ENCODE measurements at regions not wholly inside any gene's neighbourhood (a gene's known extent, or its start where the extent isn't known, plus 50 kb on each side); places are given as distances from the start of the nearest gene placed in this dataset.

- no peak for TF ChIP-seq SIN3A (IDR thresholded peaks at IDR 0.05; ENCODE audit: borderline replicate concordance, insufficient read depth, low read depth, low read length)
- no peak for TF ChIP-seq REST (IDR thresholded peaks at IDR 0.05; ENCODE audit: insufficient read depth in 1 of 2, low read depth in 2 of 2, low read length in 1 of 2)
- intact Hi-C loops (cut with micrococcal nuclease; ENCODE audit: unreplicated experiment): no loop called here
- no peak overlapping the region for H3K4me3 ChIP-seq (ENCODE audit: low read depth in 2 of 2, low read length in 2 of 2)
- no peaks in the 10 kb centered on the region; the same call in 1 of the 2 replicates for H3K27me3 ChIP-seq (ENCODE audit: control insufficient read depth, insufficient read depth, low read length)
- in situ Hi-C loops (cut with HindIII; ENCODE audit: low pct_unique_long_range_greater_than_20kb, low sequenced_read_pairs): no loop called here
- BruUV-seq (replicated peaks): no TSS peak
- CTCF ChIA-PET: no interaction called here
- H3K4me1 ChIP-seq (ENCODE audit: control insufficient read depth, insufficient read depth, low read length): no peaks in the 10 kb centered on the region; the same call in 1 of the 2 replicates
- POLR2A ChIA-PET: no interaction called here
- DNase-seq (ENCODE audit: low read depth, low spot score) (no peak), ATAC-seq (no peak)
- H3K9me3 ChIP-seq (ENCODE audit: control insufficient read depth, insufficient read depth, low read depth, low read length): no peaks in the 10 kb centered on the region
- no peak overlapping the region for H3K27ac ChIP-seq (ENCODE audit: low read length)
- H3K36me3 ChIP-seq (ENCODE audit: control insufficient read depth, insufficient read depth, low read length): no peaks in the 10 kb centered on the region
Observed at GRCh38 chr12:76232013-76232412, 116.2 kb downstream of the BBS10 start.

- H3K4me1 ChIP-seq (ENCODE audit: control insufficient read depth, insufficient read depth, low read length): no peaks in the 10 kb centered on the region
- POLR2A ChIA-PET: interaction anchor here (0.6 kb wide), 1 partner anchor 228 kb away, joined by 3 read pairs; no protein-coding TSS in a partner anchor
- no peak for TF ChIP-seq CTCF (IDR thresholded peaks at IDR 0.05)
- TF ChIP-seq POLR2AphosphoS5 (IDR thresholded peaks at IDR 0.05; ENCODE audit: low read depth, low read length): no peak
- no peak for TF ChIP-seq TCF7L2 (IDR thresholded peaks at IDR 0.05; ENCODE audit: low read depth, low read length)
- no peak for TF ChIP-seq SIN3A (IDR thresholded peaks at IDR 0.05; ENCODE audit: borderline replicate concordance, insufficient read depth, low read depth, low read length)
- no peak for TF ChIP-seq REST (IDR thresholded peaks at IDR 0.05; ENCODE audit: insufficient read depth in 1 of 2, low read depth in 2 of 2, low read length in 1 of 2)
- in situ Hi-C loops (cut with HindIII; ENCODE audit: low pct_unique_long_range_greater_than_20kb, low sequenced_read_pairs) (no loop called here), intact Hi-C loops (cut with micrococcal nuclease; ENCODE audit: unreplicated experiment) (no loop called here)
- DNase-seq (ENCODE audit: low read depth, low spot score): no peak
- no peak for ATAC-seq
- no peaks in the 10 kb centered on the region; the same call in 1 of the 2 replicates for H3K27me3 ChIP-seq (ENCODE audit: control insufficient read depth, insufficient read depth, low read length)
- CTCF ChIA-PET: no interaction called here
- H3K4me3 ChIP-seq (ENCODE audit: low read depth in 2 of 2, low read length in 2 of 2): no peak overlapping the region
- H3K36me3 ChIP-seq (ENCODE audit: control insufficient read depth, insufficient read depth, low read length): no peaks in the 10 kb centered on the region
- no peak overlapping the region for H3K27ac ChIP-seq (ENCODE audit: low read length)
- H3K9me3 ChIP-seq (ENCODE audit: control insufficient read depth, insufficient read depth, low read depth, low read length): no peaks in the 10 kb centered on the region
- BruUV-seq (replicated peaks): no TSS peak
Observed at GRCh38 chr12:76226956-76227355, 121.3 kb downstream of the BBS10 start.

Data from Panc1 (cell line).